GM12878 (cell line): ENCODE measurements at regions not wholly inside any gene's neighbourhood (a gene's known extent, or its start where the extent isn't known, plus 50 kb on each side); places are given as distances from the start of the nearest gene placed in this dataset.

ENCODE experiments used
- ATAC-seq: fragments of 200-7000 bp; cut with Tn5 transposase; 3 replicates; pipeline ENCODE4 v1.9.1; 2020; ENCODE audit warnings: mild to moderate bottlenecking, moderate library complexity
- BruUV-seq: library from RNA; stranded (reverse); fragments of 400-500 nt; replicated peaks from 2 replicates; lab custom pipeline; 2021; lab: Mats Ljungman, UMichigan
- CTCF ChIA-PET: fragments of 300-600 bp; sonication (Branson Sonifier 250); formaldehyde crosslinking; extraction: SDS; loops from one replicate; lab custom pipeline; 2021; ENCODE audit warnings: inconsistent platforms; lab: Yijun Ruan, JAX
- POLR2A ChIA-PET: fragments of 350-600 bp; formaldehyde crosslinking; extraction: SDS; loops from one replicate; lab custom pipeline; 2021; ENCODE audit warnings: inconsistent platforms; lab: Charles Lee
- RAD21 ChIA-PET: fragments of 300-600 bp; sonication (Branson Sonifier 250); formaldehyde crosslinking; loops from one replicate; lab custom pipeline; 2023; ENCODE audit warnings: antibody characterized with exemption; ENCODE audit not compliant: unreplicated experiment; lab: Charles Lee
- SMC1A ChIA-PET: fragments of 300-600 bp; sonication (Branson Sonifier 250); formaldehyde crosslinking; loops from one replicate; lab custom pipeline; 2023; ENCODE audit not compliant: unreplicated experiment, uncharacterized antibody; lab: Charles Lee
- DNase-seq: peaks from one replicate; pipeline ENCODE4 v3.0.0-alpha.2; 2011; ENCODE audit warnings: low read depth, low spot score
- FAIRE-seq: peaks from 3 replicates; lab custom pipeline; 2011; peaks lifted over from hg19 to GRCh38; lab: Jason Lieb, UNC
- H2AFZ ChIP-seq: 2 replicates; pipeline ENCODE4 v1.6.0; 2011; ENCODE audit warnings: low read depth, low read length, control low read depth; ENCODE audit not compliant: control insufficient read depth
- H3K27ac ChIP-seq: 2 replicates; pipeline ENCODE4 v1.5.1; 2011; ENCODE audit warnings: control low read depth; ENCODE audit not compliant: control insufficient read depth, insufficient read depth
- H3K27me3 ChIP-seq, 2 experiments: replicated peaks in 1 of 2; 2 replicates each; pipeline versions ENCODE4 v1.6.0 to v1.6.1; 2011; ENCODE audit warnings: low read length in 1 of 2; ENCODE audit not compliant: control insufficient read depth in 2 of 2, insufficient read depth in 2 of 2
- H3K36me3 ChIP-seq, 2 experiments: 2 replicates each; pipeline ENCODE4 v1.5.1; 2011; ENCODE audit warnings: low read length in 1 of 2; ENCODE audit not compliant: control insufficient read depth in 2 of 2, insufficient read depth in 2 of 2
- H3K4me1 ChIP-seq: 2 replicates; pipeline ENCODE4 v1.6.1; 2011; ENCODE audit warnings: mild to moderate bottlenecking, low read length, moderate library complexity, mixed read lengths; ENCODE audit not compliant: control insufficient read depth, insufficient read depth
- H3K4me2 ChIP-seq: 2 replicates; pipeline ENCODE4 v1.6.0; 2011; ENCODE audit warnings: control low read depth; ENCODE audit not compliant: control insufficient read depth, insufficient read depth
- H3K4me3 ChIP-seq: fragments of 200-600 bp; sonication (generic); 2 replicates; pipeline ENCODE4 v1.5.1; 2016
- H3K79me2 ChIP-seq: 2 replicates; pipeline ENCODE4 v1.6.0; 2011; ENCODE audit warnings: low read length; ENCODE audit not compliant: control insufficient read depth, insufficient read depth
- H3K9ac ChIP-seq: 2 replicates; pipeline ENCODE4 v1.8.0; 2011; ENCODE audit warnings: low read length, control low read depth, mixed read lengths; ENCODE audit not compliant: control insufficient read depth, insufficient read depth
- H3K9me3 ChIP-seq: replicated peaks from 3 replicates; pipeline ENCODE4 v1.5.1; 2011; ENCODE audit warnings: mild to moderate bottlenecking, low read length; ENCODE audit not compliant: control insufficient read depth, insufficient read depth
- H4K20me1 ChIP-seq: 2 replicates; pipeline ENCODE4 v1.6.0; 2011; ENCODE audit not compliant: control insufficient read depth, insufficient read depth
- BMI1 ChIP-seq: fragments of 450-650 bp; IDR thresholded peaks from 2 replicates; pipeline ENCODE4 v1.6.1; 2016; ENCODE audit warnings: mild to moderate bottlenecking, moderate library complexity, borderline replicate concordance
- E4F1 ChIP-seq: fragments of 450-650 bp; IDR thresholded peaks from 2 replicates; pipeline ENCODE4 v1.6.1; 2018; ENCODE audit warnings: borderline replicate concordance, mild to moderate bottlenecking; ENCODE audit not compliant: partially characterized antibody
- FOXM1 ChIP-seq: IDR thresholded peaks from 2 replicates; pipeline ENCODE4 v1.6.1; 2012; ENCODE audit warnings: low read depth, mild to moderate bottlenecking, inconsistent platforms, low read length, moderate library complexity
- IRF4 ChIP-seq: IDR thresholded peaks from 2 replicates; pipeline ENCODE4 v1.6.1; 2011; ENCODE audit warnings: low read depth, low read length
- JUNB ChIP-seq: IDR thresholded peaks from 2 replicates; pipeline ENCODE4 v1.6.1; 2016; ENCODE audit warnings: antibody characterized with exemption, mild to moderate bottlenecking
- MTA2 ChIP-seq: fragments of 450-650 bp; IDR thresholded peaks from 2 replicates; pipeline ENCODE4 v1.6.1; 2016; ENCODE audit warnings: low read depth, mild to moderate bottlenecking, moderate library complexity
- MTA3 ChIP-seq: IDR thresholded peaks from 2 replicates; pipeline ENCODE4 v1.6.1; 2012; ENCODE audit warnings: low read length, inconsistent platforms, borderline replicate concordance
- NR2F1 ChIP-seq: fragments of 450-650 bp; conservative IDR thresholded peaks from 2 replicates; pipeline ENCODE4 v1.6.1; 2017; ENCODE audit warnings: mild to moderate bottlenecking
- RAD51 ChIP-seq: fragments of 450-650 bp; IDR thresholded peaks from 2 replicates; pipeline ENCODE4 v1.6.1; 2016; ENCODE audit warnings: moderate library complexity, mild to moderate bottlenecking, inconsistent platforms
- RBBP5 ChIP-seq: fragments of 200-600 bp; sonication (generic); conservative IDR thresholded peaks from 2 replicates; pipeline ENCODE4 v1.6.1; 2016
- RCOR1 ChIP-seq: conservative IDR thresholded peaks from 2 replicates; pipeline ENCODE4 v1.6.1; 2012; ENCODE audit warnings: low read depth, low read length, improper control_type of control experiment
- RELA ChIP-seq: fragments of 450-650 bp; IDR thresholded peaks from 2 replicates; pipeline ENCODE4 v1.8.0; 2014; ENCODE audit warnings: borderline replicate concordance; ENCODE audit not compliant: partially characterized antibody
- RELB ChIP-seq: fragments of 450-650 bp; IDR thresholded peaks from 2 replicates; pipeline ENCODE4 v1.6.1; 2017; ENCODE audit warnings: low read depth, mild to moderate bottlenecking, moderate library complexity
- SREBF2 ChIP-seq: IDR thresholded peaks from 2 replicates; pipeline ENCODE4 v1.6.1; 2012; ENCODE audit warnings: mild to moderate bottlenecking, low read length
- STAT3 ChIP-seq: IDR thresholded peaks from 2 replicates; pipeline ENCODE4 v1.6.1; 2011; ENCODE audit warnings: low read depth, low read length, improper control_type of control experiment
- ZBTB33 ChIP-seq: fragments of 450-650 bp; IDR thresholded peaks from 2 replicates; pipeline ENCODE4 v1.6.1; 2017; ENCODE audit warnings: mild to moderate bottlenecking
- in situ Hi-C: fragments of 300-500 bp; cut with MboI; formaldehyde crosslinking; loops from 9 replicates; pipeline ENCODE4 v1.14.3; 2018; ENCODE audit warnings: mixed read lengths
- intact Hi-C: fragments of 100-400 bp; cut with micrococcal nuclease; formaldehyde crosslinking; loops from one replicate; pipeline ENCODE4 v1.14.2; 2022; ENCODE audit not compliant: unreplicated experiment
- TF ChIP-seq, protein P1 (sequence below): IDR thresholded peaks from 2 replicates; pipeline ENCODE4 v1.6.1; 2012; ENCODE audit warnings: mild to moderate bottlenecking, low read depth, low read length

GRCh38 chr12:19759227-19759626 is 319.9 kb downstream of the AEBP2 start:
- CTCF ChIA-PET: interaction anchor here (1.1 to 3.9 kb wide), 4 partner anchors 75 to 617 kb away, joined by 3 to 48 read pairs (median 18); no protein-coding TSS in a partner anchor
- no peaks in the 10 kb centered on the region for H3K36me3 ChIP-seq
- no TSS peak for BruUV-seq
- no peak overlapping the region for H3K27ac ChIP-seq
- no peak overlapping the region for H3K9ac ChIP-seq
- no peaks in the 10 kb centered on the region for H3K27me3 ChIP-seq
- no peaks in the 10 kb centered on the region for H4K20me1 ChIP-seq
- no peaks in the 10 kb centered on the region for H3K4me1 ChIP-seq
- no peak for FAIRE-seq
- DNase-seq: no peak
- ATAC-seq: no peak
- H3K4me3 ChIP-seq: no peak overlapping the region
- H3K79me2 ChIP-seq: no peaks in the 10 kb centered on the region
- H3K4me2 ChIP-seq: no peak overlapping the region
- RAD21 ChIA-PET: interaction anchor here (1.4 to 3.8 kb wide), 2 partner anchors 134 to 156 kb away, joined by 4 to 37 read pairs; no protein-coding TSS in a partner anchor
- POLR2A ChIA-PET: no interaction called here
- H2AFZ ChIP-seq: no peak overlapping the region
- SMC1A ChIA-PET: interaction anchor here (0.6 to 4.6 kb wide), 5 partner anchors 11 to 696 kb away, joined by 3 to 37 read pairs (median 3); no protein-coding TSS in a partner anchor
- in situ Hi-C loops (no loop called here), intact Hi-C loops (loop anchor here (1.0 to 5.0 kb wide), 4 partner anchors 73 to 843 kb away; no protein-coding TSS in a partner anchor)
- H3K9me3 ChIP-seq: no peaks in the 10 kb centered on the region
- TF ChIP-seq BMI1 (no peak), ZBTB33 (no peak), RAD51 (no peak), MTA3 (no peak), NR2F1 (no peak), JUNB (0 out of 2 replicates have a peak, but pooled peaks have one; percentile 17), FOXM1 (no peak), RELA (no peak), SREBF2 (no peak), RELB (no peak), RCOR1 (no peak), STAT3 (no peak), MTA2 (no peak), E4F1 (no peak), IRF4 (no peak), RBBP5 (no peak)
- TF ChIP-seq, protein P1, sequence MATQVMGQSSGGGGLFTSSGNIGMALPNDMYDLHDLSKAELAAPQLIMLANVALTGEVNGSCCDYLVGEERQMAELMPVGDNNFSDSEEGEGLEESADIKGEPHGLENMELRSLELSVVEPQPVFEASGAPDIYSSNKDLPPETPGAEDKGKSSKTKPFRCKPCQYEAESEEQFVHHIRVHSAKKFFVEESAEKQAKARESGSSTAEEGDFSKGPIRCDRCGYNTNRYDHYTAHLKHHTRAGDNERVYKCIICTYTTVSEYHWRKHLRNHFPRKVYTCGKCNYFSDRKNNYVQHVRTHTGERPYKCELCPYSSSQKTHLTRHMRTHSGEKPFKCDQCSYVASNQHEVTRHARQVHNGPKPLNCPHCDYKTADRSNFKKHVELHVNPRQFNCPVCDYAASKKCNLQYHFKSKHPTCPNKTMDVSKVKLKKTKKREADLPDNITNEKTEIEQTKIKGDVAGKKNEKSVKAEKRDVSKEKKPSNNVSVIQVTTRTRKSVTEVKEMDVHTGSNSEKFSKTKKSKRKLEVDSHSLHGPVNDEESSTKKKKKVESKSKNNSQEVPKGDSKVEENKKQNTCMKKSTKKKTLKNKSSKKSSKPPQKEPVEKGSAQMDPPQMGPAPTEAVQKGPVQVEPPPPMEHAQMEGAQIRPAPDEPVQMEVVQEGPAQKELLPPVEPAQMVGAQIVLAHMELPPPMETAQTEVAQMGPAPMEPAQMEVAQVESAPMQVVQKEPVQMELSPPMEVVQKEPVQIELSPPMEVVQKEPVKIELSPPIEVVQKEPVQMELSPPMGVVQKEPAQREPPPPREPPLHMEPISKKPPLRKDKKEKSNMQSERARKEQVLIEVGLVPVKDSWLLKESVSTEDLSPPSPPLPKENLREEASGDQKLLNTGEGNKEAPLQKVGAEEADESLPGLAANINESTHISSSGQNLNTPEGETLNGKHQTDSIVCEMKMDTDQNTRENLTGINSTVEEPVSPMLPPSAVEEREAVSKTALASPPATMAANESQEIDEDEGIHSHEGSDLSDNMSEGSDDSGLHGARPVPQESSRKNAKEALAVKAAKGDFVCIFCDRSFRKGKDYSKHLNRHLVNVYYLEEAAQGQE: no peak
